Activated CD8-positive, alpha-beta T cell treated with anti-CD3 and anti-CD28 coated beads for 36 hours (primary cell): ENCODE measurements at regions not wholly inside any gene's neighbourhood (a gene's known extent, or its start where the extent isn't known, plus 50 kb on each side); places are given as distances from the start of the nearest gene placed in this dataset.

Source experiments
- ATAC-seq: fragments of 200-7000 bp; cut with Tn5 transposase; one replicate; pipeline ENCODE4 v1.10.0; 2021; ENCODE audit warnings: mild to moderate bottlenecking, moderate library complexity
- CTCF ChIA-PET: fragments of 350-600 bp; sonication (Branson Sonifier 250); formaldehyde crosslinking; loops from one replicate; lab custom pipeline; 2021; ENCODE audit warnings: antibody characterized with exemption; lab: Charles Lee
- POLR2A ChIA-PET: fragments of 350-600 bp; sonication (Branson Sonifier 250); formaldehyde crosslinking; loops from one replicate; lab custom pipeline; 2021; ENCODE audit warnings: antibody characterized with exemption; lab: Charles Lee
- DNase-seq: peaks from one replicate; pipeline ENCODE4 v3.0.0-alpha.2; 2020
- H3K27ac Mint-ChIP-seq: one replicate; pipeline ENCODE4 v1.8.0; 2021; ENCODE audit warnings: mild to moderate bottlenecking, mixed read lengths
- H3K27me3 Mint-ChIP-seq: one replicate; pipeline ENCODE4 v1.8.0; 2021; ENCODE audit warnings: mixed read lengths
- H3K36me3 Mint-ChIP-seq: one replicate; pipeline ENCODE4 v1.8.0; 2021; ENCODE audit warnings: low read depth, mixed read lengths
- H3K4me1 Mint-ChIP-seq: one replicate; pipeline ENCODE4 v1.8.0; 2021; ENCODE audit warnings: low read depth, mixed read lengths
- H3K4me3 Mint-ChIP-seq: one replicate; pipeline ENCODE4 v1.8.0; 2021; ENCODE audit warnings: mild to moderate bottlenecking, moderate library complexity, mixed read lengths
- H3K9me3 Mint-ChIP-seq: one replicate; pipeline ENCODE4 v1.8.0; 2021; ENCODE audit warnings: mixed read lengths
- intact Hi-C: fragments of 100-400 bp; cut with micrococcal nuclease; formaldehyde crosslinking; loops from one replicate; pipeline ENCODE4 v1.10.0; 2022
- TF ChIP-seq, protein P1 (sequence below): fragments of 200-600 bp; IDR thresholded peaks from one replicate; pipeline ENCODE4 v1.8.0; 2022; ENCODE audit warnings: antibody characterized with exemption, mild to moderate bottlenecking

GRCh38 chr7:69411466-69411865, 186.8 kb upstream of the AUTS2 start:
- no peak for ATAC-seq
- no peak for DNase-seq
- H3K27me3 Mint-ChIP-seq, result no peaks in the 10 kb centered on the region
- intact Hi-C loops, result no loop called here
- ChIA-PET CTCF (no interaction called here), POLR2A (no interaction called here)
- H3K36me3 Mint-ChIP-seq, result no peaks in the 10 kb centered on the region
- H3K4me3 Mint-ChIP-seq, result no peak overlapping the region
- TF ChIP-seq, protein P1, sequence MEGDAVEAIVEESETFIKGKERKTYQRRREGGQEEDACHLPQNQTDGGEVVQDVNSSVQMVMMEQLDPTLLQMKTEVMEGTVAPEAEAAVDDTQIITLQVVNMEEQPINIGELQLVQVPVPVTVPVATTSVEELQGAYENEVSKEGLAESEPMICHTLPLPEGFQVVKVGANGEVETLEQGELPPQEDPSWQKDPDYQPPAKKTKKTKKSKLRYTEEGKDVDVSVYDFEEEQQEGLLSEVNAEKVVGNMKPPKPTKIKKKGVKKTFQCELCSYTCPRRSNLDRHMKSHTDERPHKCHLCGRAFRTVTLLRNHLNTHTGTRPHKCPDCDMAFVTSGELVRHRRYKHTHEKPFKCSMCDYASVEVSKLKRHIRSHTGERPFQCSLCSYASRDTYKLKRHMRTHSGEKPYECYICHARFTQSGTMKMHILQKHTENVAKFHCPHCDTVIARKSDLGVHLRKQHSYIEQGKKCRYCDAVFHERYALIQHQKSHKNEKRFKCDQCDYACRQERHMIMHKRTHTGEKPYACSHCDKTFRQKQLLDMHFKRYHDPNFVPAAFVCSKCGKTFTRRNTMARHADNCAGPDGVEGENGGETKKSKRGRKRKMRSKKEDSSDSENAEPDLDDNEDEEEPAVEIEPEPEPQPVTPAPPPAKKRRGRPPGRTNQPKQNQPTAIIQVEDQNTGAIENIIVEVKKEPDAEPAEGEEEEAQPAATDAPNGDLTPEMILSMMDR, result no peak
- H3K27ac Mint-ChIP-seq, result no peak overlapping the region
- H3K9me3 Mint-ChIP-seq, result peaks cover 5% of the 10 kb centered on the region
- H3K4me1 Mint-ChIP-seq, result peaks cover 1% of the 10 kb centered on the region

- Mint-ChIP-seq H3K36me3 (no peaks in the 10 kb centered on the region), H3K27me3 (no peaks in the 10 kb centered on the region), H3K27ac (no peak overlapping the region), H3K9me3 (peaks cover 11% of the 10 kb centered on the region), H3K4me1 (peaks cover 1% of the 10 kb centered on the region), H3K4me3 (no peak overlapping the region)
- POLR2A ChIA-PET, result no interaction called here
- intact Hi-C loops, result no loop called here
- CTCF ChIA-PET, result no interaction called here
- ATAC-seq, result peak; percentile 99
- peak; percentile 59 for DNase-seq
- TF ChIP-seq, protein P1, result no peak
Observed at GRCh38 chr7:69412331-69413146, 185.7 kb upstream of the AUTS2 start.

DNA sequence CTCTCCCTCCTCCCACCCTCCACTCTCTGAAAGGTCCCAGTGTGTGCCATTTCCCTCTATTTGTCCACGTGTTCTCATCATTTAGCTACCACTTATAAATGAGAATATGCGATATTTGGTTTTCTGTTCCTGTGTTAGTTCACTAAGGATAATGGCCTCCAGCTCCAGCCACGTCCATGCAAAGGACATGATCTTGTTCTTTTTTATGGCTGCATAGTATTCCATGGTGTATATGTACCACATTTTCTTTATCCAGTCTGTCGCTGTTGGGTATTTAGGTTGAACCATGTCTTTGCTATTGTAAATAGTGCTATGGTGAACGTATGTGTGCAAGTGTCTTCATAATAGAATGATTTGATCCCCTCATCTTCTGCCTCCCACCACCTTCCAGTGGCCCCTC, 183.7 kb upstream of the AUTS2 start:
- ATAC-seq, result no peak
- TF ChIP-seq, protein P1, result no peak
- no peaks in the 10 kb centered on the region for H3K36me3 Mint-ChIP-seq
- intact Hi-C loops, result no loop called here
- CTCF ChIA-PET, result no interaction called here
- H3K4me1 Mint-ChIP-seq, result peaks cover 1% of the 10 kb centered on the region
- no peaks in the 10 kb centered on the region for H3K27me3 Mint-ChIP-seq
- no peak for DNase-seq
- POLR2A ChIA-PET, result no interaction called here
- no peak overlapping the region for H3K27ac Mint-ChIP-seq
- H3K9me3 Mint-ChIP-seq, result peaks cover 15% of the 10 kb centered on the region
- no peak overlapping the region for H3K4me3 Mint-ChIP-seq

DNA sequence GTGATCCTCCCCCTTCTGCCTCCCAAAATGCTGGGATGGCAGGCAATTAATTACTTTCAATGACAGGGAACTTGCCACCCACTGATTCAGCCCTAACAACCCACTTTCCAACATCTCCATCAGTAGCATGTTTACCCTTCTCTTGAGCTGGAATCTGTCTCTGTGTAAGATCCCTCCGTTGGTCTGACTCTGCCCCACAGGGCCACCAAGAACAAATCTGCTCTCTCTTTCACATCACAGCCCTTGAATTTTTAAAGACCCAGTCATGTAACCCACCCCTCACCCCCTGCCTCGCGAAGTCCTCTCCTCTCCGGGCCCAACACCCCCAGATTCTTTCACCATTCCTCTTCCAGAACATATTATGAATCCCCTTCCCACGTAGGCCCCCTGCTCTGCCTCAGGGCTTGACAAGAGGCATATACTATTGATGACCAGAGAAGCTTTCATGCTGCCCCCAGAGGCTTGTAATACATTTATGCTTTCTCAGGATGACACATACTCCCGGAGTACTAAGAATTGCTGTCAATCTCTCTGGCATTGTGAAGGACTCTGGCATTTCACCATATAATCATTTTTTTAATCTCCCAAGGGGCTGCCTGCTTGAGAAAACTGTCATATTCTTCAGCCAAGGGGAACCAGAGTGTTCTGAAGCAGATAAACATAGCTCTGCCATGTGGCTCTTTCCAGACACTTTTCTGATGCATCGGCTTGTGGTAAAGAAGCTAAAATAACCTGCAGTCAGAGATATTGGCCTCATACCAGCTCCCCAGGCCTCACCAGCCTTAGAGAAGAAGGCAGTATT, 179.2 kb upstream of the AUTS2 start:
- POLR2A ChIA-PET, result no interaction called here
- DNase-seq, result no peak
- TF ChIP-seq, protein P1, result no peak
- no peak overlapping the region for H3K4me3 Mint-ChIP-seq
- CTCF ChIA-PET, result no interaction called here
- H3K9me3 Mint-ChIP-seq, result peaks cover 15% of the 10 kb centered on the region
- H3K4me1 Mint-ChIP-seq, result no peaks in the 10 kb centered on the region
- intact Hi-C loops, result no loop called here
- no peak overlapping the region for H3K27ac Mint-ChIP-seq
- H3K36me3 Mint-ChIP-seq, result no peaks in the 10 kb centered on the region
- no peak for ATAC-seq
- no peaks in the 10 kb centered on the region for H3K27me3 Mint-ChIP-seq

DNA sequence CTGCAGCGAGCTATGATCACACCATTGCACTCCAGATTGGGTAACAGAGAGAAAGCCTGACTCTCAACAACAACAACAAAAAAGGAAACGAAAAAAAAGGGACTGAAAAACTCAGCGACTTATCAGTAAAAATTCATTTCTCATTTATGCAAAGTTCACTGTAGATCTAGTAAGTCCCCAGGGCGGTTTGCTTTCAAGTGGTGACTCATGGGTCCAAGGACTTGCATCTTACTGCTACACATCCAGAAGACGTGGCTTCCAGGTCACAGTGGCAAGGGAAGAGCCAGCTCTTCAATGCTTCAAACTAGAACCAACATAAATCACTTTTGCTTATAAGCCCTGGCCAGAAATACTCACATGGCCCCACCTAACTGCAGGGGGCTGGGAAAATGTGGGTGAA, 178.3 kb upstream of the AUTS2 start:
- Mint-ChIP-seq H3K36me3 (no peaks in the 10 kb centered on the region), H3K9me3 (peaks cover 12% of the 10 kb centered on the region), H3K4me3 (no peak overlapping the region), H3K4me1 (no peaks in the 10 kb centered on the region), H3K27me3 (no peaks in the 10 kb centered on the region), H3K27ac (no peak overlapping the region)
- POLR2A ChIA-PET, result no interaction called here
- intact Hi-C loops, result no loop called here
- TF ChIP-seq, protein P1, result no peak
- DNase-seq (no peak), ATAC-seq (no peak)
- CTCF ChIA-PET, result no interaction called here
